ENCODE measurements at regions not wholly inside any gene's neighbourhood (a gene's known extent, or its start where the extent isn't known, plus 50 kb on each side); places are given as distances from the start of the nearest gene placed in this dataset.
"Not testable (repeated sequence)": the region's sequence is repeated elsewhere in the genome, so short reads cannot be mapped to it uniquely, and the experiment has no call there.

- no peak overlapping the region for H2AK5ac ChIP-seq (ENCODE audit: insufficient read length, low read length)
- no peaks in the 10 kb centered on the region for H3K9me3 Mint-ChIP-seq
Measured at GRCh38 chr1:172845865-172846264, 187.0 kb downstream of the FASLG start.

GRCh38 chr1:172847814-172848213 is 188.9 kb downstream of the FASLG start:
- not testable (repeated sequence) for DNase-seq; H3K27me3 Mint-ChIP-seq (ENCODE audit: low read depth); H3K14ac ChIP-seq (ENCODE audit: insufficient read depth, low read length); H3K79me1 ChIP-seq (ENCODE audit: insufficient read depth, low read depth, low read length, poor library complexity, severe bottlenecking); H4K5ac ChIP-seq (ENCODE audit: insufficient read length, low read depth, low read length); H3K36me3 Mint-ChIP-seq (ENCODE audit: insufficient read depth in 1 of 3, low read depth in 3 of 3); H2BK5ac ChIP-seq (ENCODE audit: insufficient read length, low read length); H3K56ac ChIP-seq (ENCODE audit: insufficient read length, low read depth, low read length); H3K4me3 Mint-ChIP-seq; H3K23ac ChIP-seq (ENCODE audit: insufficient read length, low read depth, low read length); H3K18ac ChIP-seq (ENCODE audit: insufficient read length, low read depth, low read length); H4K20me1 ChIP-seq (ENCODE audit: control insufficient read depth, insufficient read depth, insufficient read length); H3K27me3 ChIP-seq (ENCODE audit: insufficient read depth, low read length); H2BK20ac ChIP-seq (ENCODE audit: low read depth, low read length, poor library complexity, severe bottlenecking); H2BK15ac ChIP-seq (ENCODE audit: low read depth, low read length); H3K4me1 ChIP-seq (ENCODE audit: insufficient read depth, low read length); H2AK5ac ChIP-seq (ENCODE audit: insufficient read length, low read length); H3T11ph ChIP-seq (ENCODE audit: low read length); H3K4ac ChIP-seq (ENCODE audit: low read depth, low read length); H3K4me1 Mint-ChIP-seq; H3K9ac ChIP-seq (ENCODE audit: extremely low read depth, insufficient read length, low read length); H2BK12ac ChIP-seq (ENCODE audit: insufficient read length, low read depth, low read length); H2AFZ ChIP-seq (ENCODE audit: low read length); H3K9me3 ChIP-seq (ENCODE audit: control insufficient read depth, low read depth, low read length); H3K79me2 ChIP-seq (ENCODE audit: insufficient read depth, low read length); H3K27ac Mint-ChIP-seq; H3K9me3 Mint-ChIP-seq; H4K8ac ChIP-seq (replicated peaks; ENCODE audit: insufficient read length, low read depth, low read length); H3K4me2 ChIP-seq (ENCODE audit: insufficient read depth, insufficient read length, low read length); H2BK120ac ChIP-seq (ENCODE audit: low read depth, low read length, poor library complexity, severe bottlenecking); H4K91ac ChIP-seq (ENCODE audit: insufficient read length, low read depth, low read length); H3K23me2 ChIP-seq (ENCODE audit: insufficient read length, low read depth, low read length, poor library complexity, severe bottlenecking); H3K27ac ChIP-seq (ENCODE audit: insufficient read length, low read depth, low read length)

More at GRCh38 chr1:172845865-172846264, 187.0 kb downstream of the FASLG start:
- no peak overlapping the region for H4K91ac ChIP-seq (ENCODE audit: insufficient read length, low read depth, low read length)
- no peaks in the 10 kb centered on the region for H3K9me3 ChIP-seq (ENCODE audit: control insufficient read depth, low read depth, low read length)
- no peak overlapping the region for H3K4me3 Mint-ChIP-seq
- H3K79me2 ChIP-seq (ENCODE audit: insufficient read depth, low read length): no peaks in the 10 kb centered on the region
- no peak overlapping the region for H2BK15ac ChIP-seq (ENCODE audit: low read depth, low read length)
- no peak overlapping the region for H3K14ac ChIP-seq (ENCODE audit: insufficient read depth, low read length)
- H3K79me1 ChIP-seq (ENCODE audit: insufficient read depth, low read depth, low read length, poor library complexity, severe bottlenecking): no peaks in the 10 kb centered on the region
- H4K20me1 ChIP-seq (ENCODE audit: control insufficient read depth, insufficient read depth, insufficient read length): no peaks in the 10 kb centered on the region
- H4K8ac ChIP-seq (replicated peaks; ENCODE audit: insufficient read length, low read depth, low read length): no peak overlapping the region
- no peak overlapping the region for H3K27ac ChIP-seq (ENCODE audit: insufficient read length, low read depth, low read length)
- H3K56ac ChIP-seq (ENCODE audit: insufficient read length, low read depth, low read length): no peak overlapping the region
- H3K9ac ChIP-seq (ENCODE audit: extremely low read depth, insufficient read length, low read length): no peak overlapping the region
- no peak overlapping the region for H3K4me2 ChIP-seq (ENCODE audit: insufficient read depth, insufficient read length, low read length)
- H3K4me1 Mint-ChIP-seq: peaks cover 4 to 7% of the 10 kb centered on the region in 2 experiments
- H3K23me2 ChIP-seq (ENCODE audit: insufficient read length, low read depth, low read length, poor library complexity, severe bottlenecking): no peaks in the 10 kb centered on the region
- no peaks in the 10 kb centered on the region; a peak in 1 of 7 replicates for H3K36me3 Mint-ChIP-seq (ENCODE audit: insufficient read depth in 1 of 3, low read depth in 3 of 3)
- H3K27me3 ChIP-seq (ENCODE audit: insufficient read depth, low read length): no peaks in the 10 kb centered on the region
- no peak overlapping the region for H3K18ac ChIP-seq (ENCODE audit: insufficient read length, low read depth, low read length)
- no peak overlapping the region for H2BK12ac ChIP-seq (ENCODE audit: insufficient read length, low read depth, low read length)
- no peak for DNase-seq
- H3K4ac ChIP-seq (ENCODE audit: low read depth, low read length): no peak overlapping the region
- H2AFZ ChIP-seq (ENCODE audit: low read length): no peak overlapping the region
- H2BK5ac ChIP-seq (ENCODE audit: insufficient read length, low read length): no peak overlapping the region
- H3K23ac ChIP-seq (ENCODE audit: insufficient read length, low read depth, low read length): no peak overlapping the region
- H2BK120ac ChIP-seq (ENCODE audit: low read depth, low read length, poor library complexity, severe bottlenecking): no peak overlapping the region
- no peak for TF ChIP-seq CTCF (conservative IDR thresholded peaks at IDR 0.05)
- peaks cover 2% of the 10 kb centered on the region; the same call in 1 of the 2 replicates for H3K4me1 ChIP-seq (ENCODE audit: insufficient read depth, low read length)
- H3K27ac Mint-ChIP-seq: no peak overlapping the region
- no peaks in the 10 kb centered on the region for H3K27me3 Mint-ChIP-seq (ENCODE audit: low read depth)
- H2BK20ac ChIP-seq (ENCODE audit: low read depth, low read length, poor library complexity, severe bottlenecking): no peak overlapping the region
- H3T11ph ChIP-seq (ENCODE audit: low read length): no peak overlapping the region
- no peak overlapping the region for H4K5ac ChIP-seq (ENCODE audit: insufficient read length, low read depth, low read length)
- WGBS (ENCODE audit: extremely low coverage, insufficient read length, low lambda C conversion rate): no CpG with 5 or more reads among the region's 2 CpGs

Data from H9 (cell line).